EL (cell line): ENCODE measurements at regions not wholly inside any gene's neighbourhood (a gene's known extent, or its start where the extent isn't known, plus 50 kb on each side); places are given as distances from the start of the nearest gene placed in this dataset.
A peak's percentile ranks its signal among the peaks of the same experiment; 100 is the strongest.
"Not testable (repeated sequence)": the region's sequence is repeated elsewhere in the genome, so short reads cannot be mapped to it uniquely, and the experiment has no call there.

Source experiments
- DNase-seq: peaks from one replicate; pipeline ENCODE4 v3.0.0-alpha.2; 2016

- DNase-seq = no peak
Measured at GRCh38 chr6:135731116-135731515, 120.4 kb upstream of the PDE7B start.

- DNase-seq = not testable (repeated sequence)
Measured at GRCh38 chr6:135736351-135736750, 115.2 kb upstream of the PDE7B start.

- no peak for DNase-seq
Measured at GRCh38 chr6:135738636-135739035, 112.9 kb upstream of the PDE7B start.

GRCh38 chr6:135739288-135739687, 112.2 kb upstream of the PDE7B start:
- peak; percentile 82 for DNase-seq

- no peak for DNase-seq
Measured at GRCh38 chr6:135740580-135740979, 110.9 kb upstream of the PDE7B start.

GRCh38 chr6:135743476-135743875, 108.0 kb upstream of the PDE7B start:
- DNase-seq = no peak

- DNase-seq = no peak
Measured at GRCh38 chr6:135748189-135748588, 103.3 kb upstream of the PDE7B start.

GRCh38 chr6:135750081-135750480, 101.4 kb upstream of the PDE7B start:
- DNase-seq = no peak

- DNase-seq = no peak
Measured at GRCh38 chr6:135753196-135753595, 98.3 kb upstream of the PDE7B start.

- no peak for DNase-seq
Measured at GRCh38 chr6:135759831-135760230, 91.7 kb upstream of the PDE7B start.

GRCh38 chr6:135774006-135774405, 77.5 kb upstream of the PDE7B start:
- no peak for DNase-seq

GRCh38 chr6:135779213-135779612, 72.3 kb upstream of the PDE7B start:
- DNase-seq = no peak

GRCh38 chr6:135780326-135780725, 71.2 kb upstream of the PDE7B start:
- DNase-seq = no peak

GRCh38 chr6:135782546-135782945, 69.0 kb upstream of the PDE7B start:
- DNase-seq = peak; percentile 7

- DNase-seq = no peak
Measured at GRCh38 chr6:135784507-135784906, 67.0 kb upstream of the PDE7B start.

GRCh38 chr6:135789375-135790050, 62.0 kb upstream of the PDE7B start:
- DNase-seq = no peak

- DNase-seq = no peak
Measured at GRCh38 chr6:135791441-135791840, 60.1 kb upstream of the PDE7B start.

GRCh38 chr6:135796643-135797305, 54.7 kb upstream of the PDE7B start:
- peak; percentile 10 for DNase-seq

GRCh38 chr6:135797361-135797760, 54.1 kb upstream of the PDE7B start:
- DNase-seq = no peak

- no peak for DNase-seq
Measured at GRCh38 chr6:135798751-135799515, 52.6 kb upstream of the PDE7B start.
